GM23338 (cell line): ENCODE measurements at regions not wholly inside any gene's neighbourhood (a gene's known extent, or its start where the extent isn't known, plus 50 kb on each side); places are given as distances from the start of the nearest gene placed in this dataset.
A peak's percentile ranks its signal among the peaks of the same experiment; 100 is the strongest.

Source experiments
- ATAC-seq: fragments of 200-7000 bp; cut with Tn5 transposase; 3 replicates; pipeline ENCODE4 v1.9.1; 2020
- DNase-seq: peaks from one replicate; pipeline ENCODE4 v3.0.0-alpha.2; 2015; ENCODE audit warnings: low spot score
- H2AFZ ChIP-seq: fragments of 200-600 bp; sonication (generic); 2 replicates; pipeline ENCODE4 v1.8.0; 2016; ENCODE audit warnings: antibody characterized with exemption, mild to moderate bottlenecking, moderate library complexity
- H3F3A ChIP-seq: fragments of 200-600 bp; sonication (generic); replicated peaks from 2 replicates; pipeline ENCODE4 v1.8.0; 2017; ENCODE audit warnings: antibody characterized with exemption, mixed run types, low read depth
- H3K27ac ChIP-seq: fragments of 200-600 bp; sonication (generic); 2 replicates; pipeline ENCODE4 v1.6.1; 2016; ENCODE audit warnings: low read depth
- H3K27me3 ChIP-seq: fragments of 200-600 bp; sonication (generic); 2 replicates; pipeline ENCODE4 v1.8.0; 2016; ENCODE audit warnings: mild to moderate bottlenecking, mixed run types, moderate library complexity; ENCODE audit not compliant: insufficient read depth
- H3K36me3 ChIP-seq: fragments of 200-600 bp; sonication (generic); 2 replicates; pipeline ENCODE4 v1.8.0; 2016; ENCODE audit warnings: mild to moderate bottlenecking; ENCODE audit not compliant: insufficient read depth
- H3K4me1 ChIP-seq: fragments of 200-600 bp; sonication (generic); 2 replicates; pipeline ENCODE4 v1.8.0; 2016; ENCODE audit warnings: mild to moderate bottlenecking, moderate library complexity; ENCODE audit not compliant: insufficient read depth
- H3K4me2 ChIP-seq: fragments of 200-600 bp; sonication (generic); 2 replicates; pipeline ENCODE4 v1.7.1; 2017; ENCODE audit warnings: mixed run types
- H3K4me3 ChIP-seq: fragments of 200-600 bp; sonication (generic); 2 replicates; pipeline ENCODE4 v1.6.1; 2016; ENCODE audit warnings: mixed run types
- H3K79me2 ChIP-seq: fragments of 200-600 bp; sonication (generic); replicated peaks from 2 replicates; pipeline ENCODE4 v1.8.0; 2017; ENCODE audit warnings: mild to moderate bottlenecking; ENCODE audit not compliant: insufficient read depth
- H3K9me2 ChIP-seq: fragments of 200-600 bp; sonication (generic); 2 replicates; pipeline ENCODE4 v1.8.0; 2017; ENCODE audit not compliant: insufficient read depth
- H4K20me1 ChIP-seq: fragments of 200-600 bp; sonication (generic); replicated peaks from 2 replicates; pipeline ENCODE4 v1.8.0; 2017; ENCODE audit warnings: mild to moderate bottlenecking; ENCODE audit not compliant: insufficient read depth
- H3K27ac Mint-ChIP-seq: 2 replicates; pipeline ENCODE4 v1.8.0; 2020; ENCODE audit warnings: inconsistent platforms, mild to moderate bottlenecking, moderate library complexity, mixed read lengths
- H3K27me3 Mint-ChIP-seq: 3 replicates; pipeline ENCODE4 v1.8.0; 2022; ENCODE audit warnings: low read depth, mild to moderate bottlenecking, moderate library complexity, mixed read lengths, inconsistent platforms; ENCODE audit not compliant: insufficient read depth, poor library complexity
- H3K36me3 Mint-ChIP-seq: 3 replicates; pipeline ENCODE4 v1.8.0; 2021; ENCODE audit warnings: low read depth, mild to moderate bottlenecking, inconsistent platforms, moderate library complexity, mixed read lengths
- H3K4me1 Mint-ChIP-seq: 3 replicates; pipeline ENCODE4 v1.8.0; 2020; ENCODE audit warnings: mild to moderate bottlenecking, inconsistent platforms, mixed read lengths
- H3K4me3 Mint-ChIP-seq: 3 replicates; pipeline ENCODE4 v1.8.0; 2021; ENCODE audit warnings: moderate library complexity, mild to moderate bottlenecking, inconsistent platforms, mixed read lengths
- H3K9me3 Mint-ChIP-seq: 3 replicates; pipeline ENCODE4 v1.8.0; 2020; ENCODE audit warnings: moderate library complexity, mild to moderate bottlenecking, inconsistent platforms, mixed read lengths
- CREB1 ChIP-seq: fragments of 250-450 bp; sonication (Bioruptor Pico); IDR thresholded peaks from 2 replicates; pipeline ENCODE4 v1.5.0; 2020; ENCODE audit warnings: low read depth, mild to moderate bottlenecking, moderate library complexity
- EZH2 ChIP-seq: fragments of 200-600 bp; sonication (generic); IDR thresholded peaks from one replicate; pipeline ENCODE4 v1.8.0; 2017; ENCODE audit warnings: antibody characterized with exemption, mild to moderate bottlenecking, low read depth; ENCODE audit not compliant: unreplicated experiment
- EZH2phosphoT487 ChIP-seq: fragments of 200-600 bp; sonication (generic); IDR thresholded peaks from one replicate; pipeline ENCODE4 v1.8.1; 2018; ENCODE audit warnings: antibody characterized with exemption; ENCODE audit not compliant: unreplicated experiment
- JUNB ChIP-seq: IDR thresholded peaks from one replicate; pipeline ENCODE4 v1.6.1; 2016; ENCODE audit warnings: antibody characterized with exemption; ENCODE audit not compliant: unreplicated experiment
- NANOG ChIP-seq: IDR thresholded peaks from 2 replicates; pipeline ENCODE4 v1.6.1; 2016; ENCODE audit warnings: antibody characterized with exemption, borderline replicate concordance
- POLR2AphosphoS5 ChIP-seq: IDR thresholded peaks from 2 replicates; pipeline ENCODE4 v1.6.1; 2016; ENCODE audit warnings: antibody characterized with exemption, low read depth
- STAT1 ChIP-seq: IDR thresholded peaks from one replicate; pipeline ENCODE4 v1.6.1; 2016; ENCODE audit warnings: antibody characterized with exemption; ENCODE audit not compliant: unreplicated experiment
- ZNF114 ChIP-seq: fragments of 250-450 bp; sonication (Bioruptor Pico); IDR thresholded peaks from 2 replicates; pipeline ENCODE4 v1.5.0; 2020; ENCODE audit warnings: mild to moderate bottlenecking, moderate library complexity
- ZNF331 ChIP-seq: fragments of 250-450 bp; sonication (Bioruptor Pico); IDR thresholded peaks from 2 replicates; pipeline ENCODE4 v1.5.0; 2020; ENCODE audit warnings: low read depth, mild to moderate bottlenecking, moderate library complexity
- ZNF462 ChIP-seq: fragments of 250-450 bp; sonication (Bioruptor Pico); IDR thresholded peaks from 2 replicates; pipeline ENCODE4 v1.5.0; 2020; ENCODE audit warnings: mild to moderate bottlenecking, moderate library complexity
- TF ChIP-seq, protein P1 (sequence below), 2 experiments: fragments of 200-600 bp in 1 of 2; sonication (generic) in 1 of 2; conservative IDR thresholded peaks; 2 replicates each; pipeline versions ENCODE4 v1.5.1 to v1.6.1; 2016 to 2017; ENCODE audit warnings: antibody characterized with exemption in 2 of 2, low read depth in 2 of 2, mild to moderate bottlenecking in 2 of 2, moderate library complexity in 1 of 2
- TF ChIP-seq, protein P2 (sequence below): IDR thresholded peaks from 2 replicates; pipeline ENCODE4 v1.6.1; 2016; ENCODE audit warnings: antibody characterized with exemption
- TF ChIP-seq, protein P3 (sequence below): IDR thresholded peaks from one replicate; pipeline ENCODE4 v1.6.1; 2018; ENCODE audit warnings: antibody characterized with exemption; ENCODE audit not compliant: unreplicated experiment

- no peak for DNase-seq
Measured at GRCh38 chr15:29937956-29938355, 115.7 kb upstream of the TJP1 start.

More at GRCh38 chr15:29937956-29938355, 115.7 kb upstream of the TJP1 start:
- no peak overlapping the region for H3K4me3 Mint-ChIP-seq
- H4K20me1 ChIP-seq = no peaks in the 10 kb centered on the region
- H3K27me3 Mint-ChIP-seq = peaks cover 1% of the 10 kb centered on the region
- no peaks in the 10 kb centered on the region for H3K79me2 ChIP-seq
- H3K4me2 ChIP-seq = no peak overlapping the region
- no peaks in the 10 kb centered on the region for H3K9me3 Mint-ChIP-seq
- TF ChIP-seq STAT1 (no peak), ZNF462 (CRISPR knock-in tag) (no peak), JUNB (no peak), EZH2 (no peak), NANOG (no peak), EZH2phosphoT487 (no peak), CREB1 (CRISPR knock-in tag) (no peak), ZNF331 (CRISPR knock-in tag) (no peak), POLR2AphosphoS5 (no peak), ZNF114 (CRISPR knock-in tag) (no peak)
- TF ChIP-seq, protein P1, sequence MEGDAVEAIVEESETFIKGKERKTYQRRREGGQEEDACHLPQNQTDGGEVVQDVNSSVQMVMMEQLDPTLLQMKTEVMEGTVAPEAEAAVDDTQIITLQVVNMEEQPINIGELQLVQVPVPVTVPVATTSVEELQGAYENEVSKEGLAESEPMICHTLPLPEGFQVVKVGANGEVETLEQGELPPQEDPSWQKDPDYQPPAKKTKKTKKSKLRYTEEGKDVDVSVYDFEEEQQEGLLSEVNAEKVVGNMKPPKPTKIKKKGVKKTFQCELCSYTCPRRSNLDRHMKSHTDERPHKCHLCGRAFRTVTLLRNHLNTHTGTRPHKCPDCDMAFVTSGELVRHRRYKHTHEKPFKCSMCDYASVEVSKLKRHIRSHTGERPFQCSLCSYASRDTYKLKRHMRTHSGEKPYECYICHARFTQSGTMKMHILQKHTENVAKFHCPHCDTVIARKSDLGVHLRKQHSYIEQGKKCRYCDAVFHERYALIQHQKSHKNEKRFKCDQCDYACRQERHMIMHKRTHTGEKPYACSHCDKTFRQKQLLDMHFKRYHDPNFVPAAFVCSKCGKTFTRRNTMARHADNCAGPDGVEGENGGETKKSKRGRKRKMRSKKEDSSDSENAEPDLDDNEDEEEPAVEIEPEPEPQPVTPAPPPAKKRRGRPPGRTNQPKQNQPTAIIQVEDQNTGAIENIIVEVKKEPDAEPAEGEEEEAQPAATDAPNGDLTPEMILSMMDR (conservative IDR thresholded peaks at IDR 0.05; ENCODE audit: low read depth in 2 of 2) = no peak
- TF ChIP-seq, protein P2, sequence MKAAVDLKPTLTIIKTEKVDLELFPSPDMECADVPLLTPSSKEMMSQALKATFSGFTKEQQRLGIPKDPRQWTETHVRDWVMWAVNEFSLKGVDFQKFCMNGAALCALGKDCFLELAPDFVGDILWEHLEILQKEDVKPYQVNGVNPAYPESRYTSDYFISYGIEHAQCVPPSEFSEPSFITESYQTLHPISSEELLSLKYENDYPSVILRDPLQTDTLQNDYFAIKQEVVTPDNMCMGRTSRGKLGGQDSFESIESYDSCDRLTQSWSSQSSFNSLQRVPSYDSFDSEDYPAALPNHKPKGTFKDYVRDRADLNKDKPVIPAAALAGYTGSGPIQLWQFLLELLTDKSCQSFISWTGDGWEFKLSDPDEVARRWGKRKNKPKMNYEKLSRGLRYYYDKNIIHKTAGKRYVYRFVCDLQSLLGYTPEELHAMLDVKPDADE = no peak
- TF ChIP-seq, protein P3, sequence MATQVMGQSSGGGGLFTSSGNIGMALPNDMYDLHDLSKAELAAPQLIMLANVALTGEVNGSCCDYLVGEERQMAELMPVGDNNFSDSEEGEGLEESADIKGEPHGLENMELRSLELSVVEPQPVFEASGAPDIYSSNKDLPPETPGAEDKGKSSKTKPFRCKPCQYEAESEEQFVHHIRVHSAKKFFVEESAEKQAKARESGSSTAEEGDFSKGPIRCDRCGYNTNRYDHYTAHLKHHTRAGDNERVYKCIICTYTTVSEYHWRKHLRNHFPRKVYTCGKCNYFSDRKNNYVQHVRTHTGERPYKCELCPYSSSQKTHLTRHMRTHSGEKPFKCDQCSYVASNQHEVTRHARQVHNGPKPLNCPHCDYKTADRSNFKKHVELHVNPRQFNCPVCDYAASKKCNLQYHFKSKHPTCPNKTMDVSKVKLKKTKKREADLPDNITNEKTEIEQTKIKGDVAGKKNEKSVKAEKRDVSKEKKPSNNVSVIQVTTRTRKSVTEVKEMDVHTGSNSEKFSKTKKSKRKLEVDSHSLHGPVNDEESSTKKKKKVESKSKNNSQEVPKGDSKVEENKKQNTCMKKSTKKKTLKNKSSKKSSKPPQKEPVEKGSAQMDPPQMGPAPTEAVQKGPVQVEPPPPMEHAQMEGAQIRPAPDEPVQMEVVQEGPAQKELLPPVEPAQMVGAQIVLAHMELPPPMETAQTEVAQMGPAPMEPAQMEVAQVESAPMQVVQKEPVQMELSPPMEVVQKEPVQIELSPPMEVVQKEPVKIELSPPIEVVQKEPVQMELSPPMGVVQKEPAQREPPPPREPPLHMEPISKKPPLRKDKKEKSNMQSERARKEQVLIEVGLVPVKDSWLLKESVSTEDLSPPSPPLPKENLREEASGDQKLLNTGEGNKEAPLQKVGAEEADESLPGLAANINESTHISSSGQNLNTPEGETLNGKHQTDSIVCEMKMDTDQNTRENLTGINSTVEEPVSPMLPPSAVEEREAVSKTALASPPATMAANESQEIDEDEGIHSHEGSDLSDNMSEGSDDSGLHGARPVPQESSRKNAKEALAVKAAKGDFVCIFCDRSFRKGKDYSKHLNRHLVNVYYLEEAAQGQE = no peak
- peak overlapping the region; percentile 72; the same call in 1 of the 2 replicates for H2AFZ ChIP-seq
- no peak overlapping the region for H3K27ac Mint-ChIP-seq
- H3K4me1 Mint-ChIP-seq = peaks cover 21% of the 10 kb centered on the region
- no peaks in the 10 kb centered on the region for H3K36me3 ChIP-seq
- H3K9me2 ChIP-seq = no peaks in the 10 kb centered on the region
- no peaks in the 10 kb centered on the region for H3K36me3 Mint-ChIP-seq
- H3K4me3 ChIP-seq = no peak overlapping the region
- peaks cover 7% of the 10 kb centered on the region; the same call in 1 of the 2 replicates for H3K4me1 ChIP-seq
- no peak for ATAC-seq
- no peaks in the 10 kb centered on the region for H3F3A ChIP-seq
- H3K27ac ChIP-seq = no peak overlapping the region
- no peaks in the 10 kb centered on the region for H3K27me3 ChIP-seq
